Right atrium auricular region (tissue), 2 donors: ENCODE measurements at regions not wholly inside any gene's neighbourhood (a gene's known extent, or its start where the extent isn't known, plus 50 kb on each side); places are given as distances from the start of the nearest gene placed in this dataset.

Experiments
- DNase-seq: peaks from one replicate; pipeline ENCODE4 v3.0.0-alpha.2; 2019; ENCODE audit warnings: low spot score
- H3K27ac ChIP-seq, 2 donors: fragments of 200-600 bp; sonication (generic); 1 replicate in 1 of 2; 2 replicates in 1 of 2; pipeline ENCODE4 v1.5.1; 2016 to 2019
- H3K27me3 ChIP-seq, 2 donors: fragments of 200-600 bp; sonication (generic); one replicate each; pipeline versions ENCODE4 v1.5.1 to v1.6.0; 2017 to 2019
- H3K36me3 ChIP-seq: fragments of 200-600 bp; sonication (generic); one replicate; pipeline ENCODE4 v1.5.1; 2016
- H3K4me1 ChIP-seq, 2 donors: fragments of 200-600 bp; sonication (generic); one replicate each; pipeline versions ENCODE4 v1.5.1 to v1.6.0; 2017 to 2019
- H3K4me3 ChIP-seq, 2 donors: fragments of 200-600 bp; sonication (generic); 1 replicate in 1 of 2; 2 replicates in 1 of 2; pipeline ENCODE4 v1.5.1; 2017 to 2019; ENCODE audit warnings: mild to moderate bottlenecking in 1 of 2, moderate library complexity in 1 of 2
- H3K9me3 ChIP-seq, 2 donors: fragments of 200-600 bp; sonication (generic); one replicate each; pipeline ENCODE4 v1.5.1; 2019
- TF ChIP-seq, protein P1 (sequence below), 2 donors: fragments of 200-600 bp; sonication (generic); IDR thresholded peaks; one replicate each; pipeline ENCODE4 v1.5.1; 2019; ENCODE audit warnings: antibody characterized with exemption in 2 of 2

DNA sequence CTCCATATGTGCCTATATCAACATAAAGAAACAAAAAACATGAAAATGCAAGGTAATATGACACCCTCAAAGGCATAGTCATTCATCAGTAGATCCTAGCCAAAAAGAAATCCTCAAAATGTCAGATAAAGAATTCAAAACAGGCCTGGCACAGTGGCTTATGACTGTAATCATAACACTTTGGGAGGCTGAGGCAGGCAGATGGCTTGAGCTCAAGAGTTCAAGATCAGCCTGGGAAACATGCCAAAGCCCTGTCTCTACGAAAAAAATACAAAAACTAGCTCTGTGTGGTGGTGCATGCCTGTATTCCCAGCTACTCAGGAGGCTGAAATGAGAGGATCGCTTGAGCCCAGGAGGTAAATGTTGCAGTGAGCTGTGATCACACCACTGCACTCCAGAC, 284.6 kb upstream of the KLHL29 start:
- H3K27ac ChIP-seq, result no peak overlapping the region
- no peaks in the 10 kb centered on the region for H3K36me3 ChIP-seq
- no peaks in the 10 kb centered on the region for H3K4me1 ChIP-seq
- H3K27me3 ChIP-seq, result no peaks in the 10 kb centered on the region
- no peak overlapping the region for H3K4me3 ChIP-seq
- TF ChIP-seq, protein P1, sequence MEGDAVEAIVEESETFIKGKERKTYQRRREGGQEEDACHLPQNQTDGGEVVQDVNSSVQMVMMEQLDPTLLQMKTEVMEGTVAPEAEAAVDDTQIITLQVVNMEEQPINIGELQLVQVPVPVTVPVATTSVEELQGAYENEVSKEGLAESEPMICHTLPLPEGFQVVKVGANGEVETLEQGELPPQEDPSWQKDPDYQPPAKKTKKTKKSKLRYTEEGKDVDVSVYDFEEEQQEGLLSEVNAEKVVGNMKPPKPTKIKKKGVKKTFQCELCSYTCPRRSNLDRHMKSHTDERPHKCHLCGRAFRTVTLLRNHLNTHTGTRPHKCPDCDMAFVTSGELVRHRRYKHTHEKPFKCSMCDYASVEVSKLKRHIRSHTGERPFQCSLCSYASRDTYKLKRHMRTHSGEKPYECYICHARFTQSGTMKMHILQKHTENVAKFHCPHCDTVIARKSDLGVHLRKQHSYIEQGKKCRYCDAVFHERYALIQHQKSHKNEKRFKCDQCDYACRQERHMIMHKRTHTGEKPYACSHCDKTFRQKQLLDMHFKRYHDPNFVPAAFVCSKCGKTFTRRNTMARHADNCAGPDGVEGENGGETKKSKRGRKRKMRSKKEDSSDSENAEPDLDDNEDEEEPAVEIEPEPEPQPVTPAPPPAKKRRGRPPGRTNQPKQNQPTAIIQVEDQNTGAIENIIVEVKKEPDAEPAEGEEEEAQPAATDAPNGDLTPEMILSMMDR (IDR thresholded peaks at IDR 0.05), result no peak
- H3K9me3 ChIP-seq, result peaks cover 0 to 14% of the 10 kb centered on the region in 2 donors
- no peak for DNase-seq

DNA sequence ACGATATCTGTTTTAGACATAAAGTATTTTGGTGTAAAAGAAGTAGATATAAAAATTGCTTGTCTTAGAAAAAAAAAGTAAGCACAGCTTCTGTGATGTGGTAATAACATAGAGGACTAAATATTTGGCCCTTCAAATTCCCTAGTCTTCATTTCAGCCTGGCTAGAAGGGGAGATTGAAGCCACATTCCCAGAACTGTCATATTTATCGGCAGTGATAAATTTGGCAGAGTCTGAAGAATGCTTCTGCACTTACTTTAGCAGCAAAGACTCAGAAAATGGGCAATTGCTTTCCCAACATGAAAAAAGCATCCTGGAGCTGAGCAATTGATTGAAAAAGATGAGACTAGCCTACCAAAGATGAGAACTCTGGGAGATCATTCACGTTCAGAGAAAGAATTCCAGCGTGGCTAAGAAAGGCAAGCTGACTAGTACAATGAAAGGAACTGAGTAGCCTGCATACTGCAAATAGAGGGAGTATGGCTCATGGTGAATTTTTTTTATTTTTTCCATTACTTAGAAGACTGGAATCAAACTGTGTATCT, 278.7 kb upstream of the KLHL29 start:
- H3K36me3 ChIP-seq, result no peaks in the 10 kb centered on the region
- H3K4me3 ChIP-seq, result no peak overlapping the region
- H3K27ac ChIP-seq, result no peak overlapping the region
- DNase-seq, result no peak
- TF ChIP-seq, protein P1 (IDR thresholded peaks at IDR 0.05), result no peak
- H3K27me3 ChIP-seq, result no peaks in the 10 kb centered on the region
- H3K4me1 ChIP-seq, result peaks cover 0 to 6% of the 10 kb centered on the region in 2 donors
- peaks cover 0 to 11% of the 10 kb centered on the region in 2 donors for H3K9me3 ChIP-seq

DNA sequence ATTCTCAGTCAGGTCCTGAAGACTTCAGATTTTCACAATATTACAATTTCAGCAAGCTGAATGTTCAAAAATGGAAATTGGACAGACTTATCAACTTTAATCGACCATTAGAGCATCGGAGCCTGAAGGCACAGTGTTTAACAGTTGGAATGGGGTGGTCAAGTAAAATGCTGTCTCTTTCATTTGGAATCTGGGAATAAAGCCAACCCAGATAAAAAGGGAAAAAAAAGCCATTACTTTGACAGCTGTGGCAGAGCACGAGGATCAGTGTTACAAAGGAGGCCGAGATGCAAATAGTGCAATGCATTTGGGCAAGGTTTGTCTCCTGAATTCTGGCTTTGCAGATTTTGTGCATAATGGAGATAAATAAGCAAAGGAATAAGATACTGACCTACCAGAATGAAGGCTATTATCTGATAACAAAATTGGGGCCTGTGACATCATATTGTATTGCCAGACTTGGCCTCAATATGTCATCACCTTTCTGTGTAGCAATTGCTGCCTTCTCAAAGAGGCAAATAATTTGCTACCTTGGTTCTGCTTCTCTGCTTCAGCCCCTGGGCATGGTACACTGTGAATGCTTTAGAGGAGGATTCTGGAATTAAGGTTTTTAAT, 277.5 kb upstream of the KLHL29 start:
- Histone ChIP-seq H3K4me1 (peaks cover 0 to 6% of the 10 kb centered on the region in 2 donors), H3K36me3 (no peaks in the 10 kb centered on the region), H3K27ac (no peak overlapping the region), H3K27me3 (no peaks in the 10 kb centered on the region), H3K9me3 (peaks cover 0 to 8% of the 10 kb centered on the region in 2 donors), H3K4me3 (no peak overlapping the region)
- DNase-seq, result no peak
- TF ChIP-seq, protein P1 (IDR thresholded peaks at IDR 0.05), result no peak

DNA sequence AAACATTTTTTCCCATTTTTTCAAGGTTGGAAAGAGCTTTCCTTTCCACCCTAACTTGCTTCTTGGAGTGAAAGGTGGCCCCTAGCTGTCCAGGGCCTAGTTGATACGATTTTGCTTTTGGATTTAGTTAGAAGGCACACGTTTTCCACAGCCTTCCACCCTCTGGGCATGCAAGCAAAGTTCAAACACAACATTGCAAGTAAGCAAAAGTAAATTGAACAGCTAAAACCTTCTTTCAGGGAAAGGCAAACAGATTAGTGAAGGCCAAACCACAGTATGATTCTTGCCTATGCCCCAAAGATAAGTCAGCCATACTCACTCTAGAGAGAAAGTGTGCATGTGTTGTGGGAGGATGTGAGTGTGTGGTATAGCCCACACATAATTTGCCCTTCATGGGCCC, 273.7 kb upstream of the KLHL29 start:
- Histone ChIP-seq H3K27me3 (no peaks in the 10 kb centered on the region), H3K27ac (no peak overlapping the region), H3K9me3 (peaks cover 0 to 8% of the 10 kb centered on the region in 2 donors), H3K36me3 (no peaks in the 10 kb centered on the region), H3K4me1 (peaks cover 0 to 3% of the 10 kb centered on the region in 2 donors), H3K4me3 (no peak overlapping the region)
- TF ChIP-seq, protein P1 (IDR thresholded peaks at IDR 0.05), result no peak
- no peak for DNase-seq

- no peak overlapping the region for H3K27ac ChIP-seq
- H3K36me3 ChIP-seq, result no peaks in the 10 kb centered on the region
- peaks cover 0 to 8% of the 10 kb centered on the region in 2 donors for H3K9me3 ChIP-seq
- H3K27me3 ChIP-seq, result no peaks in the 10 kb centered on the region
- H3K4me3 ChIP-seq, result no peak overlapping the region
- TF ChIP-seq, protein P1 (IDR thresholded peaks at IDR 0.05), result no peak
- DNase-seq, result no peak
- no peaks in the 10 kb centered on the region for H3K4me1 ChIP-seq
These were observed 272.5 kb upstream of the KLHL29 start for GRCh38 chr2:23112517-23112916.

- no peaks in the 10 kb centered on the region for H3K27me3 ChIP-seq
- peaks cover 0 to 8% of the 10 kb centered on the region in 2 donors for H3K9me3 ChIP-seq
- TF ChIP-seq, protein P1 (IDR thresholded peaks at IDR 0.05), result no peak
- no peak for DNase-seq
- H3K36me3 ChIP-seq, result no peaks in the 10 kb centered on the region
- no peak overlapping the region for H3K4me3 ChIP-seq
- H3K4me1 ChIP-seq, result no peaks in the 10 kb centered on the region
- no peak overlapping the region for H3K27ac ChIP-seq
These were observed 270.7 kb upstream of the KLHL29 start for GRCh38 chr2:23114299-23114698.
